ENCODE measurements at regions not wholly inside any gene's neighbourhood (a gene's known extent, or its start where the extent isn't known, plus 50 kb on each side); places are given as distances from the start of the nearest gene placed in this dataset.

GRCh38 chrX:98029861-98030260 lies 1146.2 kb downstream of the RPA4 start:
- H3K27me3 Mint-ChIP-seq, result no peaks in the 10 kb centered on the region

DNA sequence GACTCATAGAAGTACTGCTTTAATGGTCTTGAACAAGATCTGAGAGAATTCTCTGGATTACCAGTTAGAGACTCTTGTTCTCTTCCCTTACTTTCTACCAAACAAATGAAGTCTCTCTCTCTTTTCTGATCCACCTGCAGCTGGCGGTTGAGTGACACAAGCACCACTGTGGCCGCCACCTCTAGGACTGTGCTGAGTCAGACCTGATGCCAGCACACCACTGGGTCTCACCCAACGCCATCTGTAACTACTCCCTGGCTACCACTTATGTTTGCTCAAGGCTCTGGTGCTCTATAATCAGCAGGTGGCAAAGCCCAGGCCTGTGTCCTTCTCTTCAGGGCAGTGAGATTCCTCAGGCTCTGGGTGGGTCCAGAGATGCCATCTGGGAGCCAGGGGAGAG lies 1173.5 kb downstream of the RPA4 start:
- peaks cover 3 to 20% (median 11%) of the 10 kb centered on the region in 3 donors for H3K9me3 Mint-ChIP-seq
- no peak overlapping the region for H3K27ac Mint-ChIP-seq
- no peak overlapping the region for H3K4me3 Mint-ChIP-seq
- H3K36me3 Mint-ChIP-seq, result no peaks in the 10 kb centered on the region
- ATAC-seq (replicated peaks in 1 of 4) (no peak), DNase-seq (no peak)
- no peaks in the 10 kb centered on the region for H3K4me1 ChIP-seq (ENCODE audit: control insufficient read depth in 1 of 2, extremely low read depth in 1 of 2, insufficient read depth in 2 of 2, low read length in 2 of 2)
- CTCF ChIA-PET, result no interaction called here
- no peaks in the 10 kb centered on the region for H3K9me3 ChIP-seq
- H3K36me3 ChIP-seq (ENCODE audit: control insufficient read depth in 2 of 2, extremely low read depth in 1 of 2, insufficient read depth in 1 of 2, low read length in 1 of 2), result no peaks in the 10 kb centered on the region
- peaks cover 0 to 4% of the 10 kb centered on the region in 2 donors for H3K27me3 Mint-ChIP-seq
- POLR2A ChIA-PET, result no interaction called here
- H3K4me1 Mint-ChIP-seq, result no peaks in the 10 kb centered on the region
- H3K27me3 ChIP-seq (replicated peaks in 1 of 2; ENCODE audit: control insufficient read depth in 2 of 2, extremely low read depth in 1 of 2, insufficient read depth in 2 of 2, low read length in 1 of 2), result no peaks in the 10 kb centered on the region
- no peak overlapping the region for H3K4me3 ChIP-seq (ENCODE audit: control insufficient read depth in 1 of 2, extremely low read depth in 1 of 2, low read length in 1 of 2)
- no peak overlapping the region for H3K27ac ChIP-seq (ENCODE audit: low read length)
- WGBS (ENCODE audit: insufficient coverage), result 68% methylated on average over 2 of the region's 3 CpGs

More at GRCh38 chrX:98029861-98030260, 1146.2 kb downstream of the RPA4 start:
- H3K9me3 ChIP-seq, result no peaks in the 10 kb centered on the region
- H3K36me3 ChIP-seq (ENCODE audit: control insufficient read depth in 2 of 2, extremely low read depth in 1 of 2, insufficient read depth in 1 of 2, low read length in 1 of 2), result no peaks in the 10 kb centered on the region
- H3K27ac ChIP-seq (ENCODE audit: low read length), result no peak overlapping the region
- no peak overlapping the region for H3K4me3 Mint-ChIP-seq
- ATAC-seq (replicated peaks in 1 of 4) (no peak), DNase-seq (no peak)
- CTCF ChIA-PET, result interaction anchor here in 1 of 2 donors (0.7 kb wide), 1 partner anchor 1003 kb away, joined by 3 read pairs; no protein-coding TSS in a partner anchor
- no peaks in the 10 kb centered on the region for H3K27me3 ChIP-seq (replicated peaks in 1 of 2; ENCODE audit: control insufficient read depth in 2 of 2, extremely low read depth in 1 of 2, insufficient read depth in 2 of 2, low read length in 1 of 2)
- H3K9me3 Mint-ChIP-seq, result peaks cover 0 to 4% (median 0%) of the 10 kb centered on the region in 3 donors
- POLR2A ChIA-PET, result no interaction called here
- H3K4me1 Mint-ChIP-seq, result no peaks in the 10 kb centered on the region
- WGBS (ENCODE audit: insufficient coverage), result 86% methylated on average over 4 of the region's 12 CpGs
- no peaks in the 10 kb centered on the region for H3K4me1 ChIP-seq (ENCODE audit: control insufficient read depth in 1 of 2, extremely low read depth in 1 of 2, insufficient read depth in 2 of 2, low read length in 2 of 2)
- no peaks in the 10 kb centered on the region for H3K36me3 Mint-ChIP-seq
- H3K27ac Mint-ChIP-seq, result no peak overlapping the region
- H3K4me3 ChIP-seq (ENCODE audit: control insufficient read depth in 1 of 2, extremely low read depth in 1 of 2, low read length in 1 of 2), result no peak overlapping the region

- no CpG with 5 or more reads among the region's 2 CpGs for WGBS (ENCODE audit: insufficient coverage)
- POLR2A ChIA-PET, result no interaction called here
- Mint-ChIP-seq H3K4me1 (no peaks in the 10 kb centered on the region), H3K27me3 (no peaks in the 10 kb centered on the region), H3K36me3 (no peaks in the 10 kb centered on the region), H3K27ac (no peak overlapping the region), H3K4me3 (no peak overlapping the region), H3K9me3 (no peaks in the 10 kb centered on the region)
- H3K27ac ChIP-seq (ENCODE audit: low read length), result no peak overlapping the region
- no peak for DNase-seq
- H3K4me3 ChIP-seq (ENCODE audit: control insufficient read depth in 1 of 2, extremely low read depth in 1 of 2, low read length in 1 of 2), result no peak overlapping the region
- no peak for ATAC-seq (replicated peaks in 1 of 4)
- no peaks in the 10 kb centered on the region for H3K36me3 ChIP-seq (ENCODE audit: control insufficient read depth in 2 of 2, extremely low read depth in 1 of 2, insufficient read depth in 1 of 2, low read length in 1 of 2)
- CTCF ChIA-PET, result no interaction called here
- no peaks in the 10 kb centered on the region for H3K27me3 ChIP-seq (replicated peaks in 1 of 2; ENCODE audit: control insufficient read depth in 2 of 2, extremely low read depth in 1 of 2, insufficient read depth in 2 of 2, low read length in 1 of 2)
- H3K4me1 ChIP-seq (ENCODE audit: control insufficient read depth in 1 of 2, extremely low read depth in 1 of 2, insufficient read depth in 2 of 2, low read length in 2 of 2), result no peaks in the 10 kb centered on the region
- H3K9me3 ChIP-seq, result no peaks in the 10 kb centered on the region
Observed at GRCh38 chrX:98065151-98065550, 1181.4 kb downstream of the RPA4 start.

GRCh38 chrX:98067611-98068010 lies 1183.9 kb downstream of the RPA4 start:
- H3K9me3 ChIP-seq, result no peaks in the 10 kb centered on the region
- ChIA-PET CTCF (no interaction called here), POLR2A (no interaction called here)
- ATAC-seq (replicated peaks in 1 of 4), result no peak
- no peak overlapping the region for H3K4me3 ChIP-seq (ENCODE audit: control insufficient read depth in 1 of 2, extremely low read depth in 1 of 2, low read length in 1 of 2)
- no CpG with 5 or more reads among the region's 3 CpGs for WGBS (ENCODE audit: insufficient coverage)
- H3K36me3 ChIP-seq (ENCODE audit: control insufficient read depth in 2 of 2, extremely low read depth in 1 of 2, insufficient read depth in 1 of 2, low read length in 1 of 2), result no peaks in the 10 kb centered on the region
- H3K36me3 Mint-ChIP-seq, result no peaks in the 10 kb centered on the region
- H3K27ac ChIP-seq (ENCODE audit: low read length), result no peak overlapping the region
- H3K27ac Mint-ChIP-seq, result no peak overlapping the region
- H3K4me1 ChIP-seq (ENCODE audit: control insufficient read depth in 1 of 2, extremely low read depth in 1 of 2, insufficient read depth in 2 of 2, low read length in 2 of 2), result no peaks in the 10 kb centered on the region
- no peaks in the 10 kb centered on the region for H3K9me3 Mint-ChIP-seq
- no peaks in the 10 kb centered on the region for H3K4me1 Mint-ChIP-seq
- DNase-seq, result no peak
- H3K27me3 ChIP-seq (replicated peaks in 1 of 2; ENCODE audit: control insufficient read depth in 2 of 2, extremely low read depth in 1 of 2, insufficient read depth in 2 of 2, low read length in 1 of 2), result no peaks in the 10 kb centered on the region
- no peak overlapping the region for H3K4me3 Mint-ChIP-seq
- peaks cover 0 to 7% of the 10 kb centered on the region in 2 donors for H3K27me3 Mint-ChIP-seq

DNA sequence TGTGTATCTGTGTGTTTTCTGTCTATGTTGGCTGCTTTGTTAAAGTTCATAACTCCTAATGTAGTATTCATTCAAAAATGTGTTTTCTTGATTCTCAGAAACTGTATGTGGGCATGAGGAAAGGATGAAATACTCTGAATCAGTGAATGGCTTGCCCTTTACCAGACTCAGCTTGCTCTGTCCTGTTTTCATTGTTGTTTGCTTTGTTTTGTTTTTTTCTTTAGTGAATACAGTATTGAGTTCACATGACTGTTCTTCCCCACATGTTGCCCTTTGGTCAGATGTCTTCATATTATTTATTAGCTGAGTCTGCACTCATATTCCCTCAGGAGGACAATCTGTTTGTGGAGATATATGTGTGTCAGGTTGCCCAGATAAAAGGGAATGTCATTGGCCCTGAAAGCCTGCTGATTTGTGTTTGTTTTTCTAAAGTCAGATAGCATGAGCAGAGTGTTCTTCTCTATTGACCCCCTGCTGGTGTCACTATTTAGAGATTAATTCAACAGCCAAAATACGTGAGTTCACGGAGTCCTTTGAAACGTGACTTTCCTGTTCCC lies 1184.4 kb downstream of the RPA4 start:
- H3K4me3 ChIP-seq (ENCODE audit: control insufficient read depth in 1 of 2, extremely low read depth in 1 of 2, low read length in 1 of 2), result no peak overlapping the region
- H3K27ac ChIP-seq (ENCODE audit: low read length), result no peak overlapping the region
- POLR2A ChIA-PET, result no interaction called here
- no peaks in the 10 kb centered on the region for H3K9me3 Mint-ChIP-seq
- no peaks in the 10 kb centered on the region for H3K9me3 ChIP-seq
- H3K27me3 Mint-ChIP-seq, result peaks cover 0 to 7% of the 10 kb centered on the region in 2 donors
- H3K27ac Mint-ChIP-seq, result no peak overlapping the region
- H3K4me3 Mint-ChIP-seq, result no peak overlapping the region
- no peaks in the 10 kb centered on the region for H3K4me1 ChIP-seq (ENCODE audit: control insufficient read depth in 1 of 2, extremely low read depth in 1 of 2, insufficient read depth in 2 of 2, low read length in 2 of 2)
- CTCF ChIA-PET, result no interaction called here
- H3K36me3 Mint-ChIP-seq, result no peaks in the 10 kb centered on the region
- no peaks in the 10 kb centered on the region for H3K4me1 Mint-ChIP-seq
- no peaks in the 10 kb centered on the region for H3K27me3 ChIP-seq (replicated peaks in 1 of 2; ENCODE audit: control insufficient read depth in 2 of 2, extremely low read depth in 1 of 2, insufficient read depth in 2 of 2, low read length in 1 of 2)
- DNase-seq (no peak), ATAC-seq (replicated peaks in 1 of 4) (no peak)
- WGBS (ENCODE audit: insufficient coverage), result no CpG with 5 or more reads among the region's 3 CpGs
- no peaks in the 10 kb centered on the region for H3K36me3 ChIP-seq (ENCODE audit: control insufficient read depth in 2 of 2, extremely low read depth in 1 of 2, insufficient read depth in 1 of 2, low read length in 1 of 2)

DNA sequence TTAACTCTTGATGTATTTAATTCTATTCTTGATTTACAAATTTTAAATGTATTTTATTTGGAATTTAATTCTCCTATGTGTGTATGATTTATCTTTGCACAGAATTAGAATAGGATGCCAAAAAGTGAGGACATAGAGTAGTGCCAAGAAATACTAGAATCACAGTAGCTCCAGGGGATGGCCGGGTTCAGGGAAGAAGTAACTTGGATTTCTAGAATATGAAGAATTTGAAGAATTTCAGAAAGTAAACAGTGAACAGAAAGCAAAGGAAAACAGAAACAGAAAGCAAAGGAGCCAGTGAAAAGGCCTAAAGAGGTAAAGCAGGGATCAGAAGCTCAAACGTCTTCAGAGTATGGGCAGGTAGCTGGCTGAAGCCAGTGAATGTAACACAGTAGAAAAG lies 1187.6 kb downstream of the RPA4 start:
- ChIA-PET POLR2A (no interaction called here), CTCF (no interaction called here)
- H3K36me3 Mint-ChIP-seq, result no peaks in the 10 kb centered on the region
- Histone ChIP-seq H3K27ac (ENCODE audit: low read length) (no peak overlapping the region), H3K27me3 (replicated peaks in 1 of 2; ENCODE audit: control insufficient read depth in 2 of 2, extremely low read depth in 1 of 2, insufficient read depth in 2 of 2, low read length in 1 of 2) (no peaks in the 10 kb centered on the region), H3K9me3 (no peaks in the 10 kb centered on the region), H3K4me3 (ENCODE audit: control insufficient read depth in 1 of 2, extremely low read depth in 1 of 2, low read length in 1 of 2) (no peak overlapping the region), H3K36me3 (ENCODE audit: control insufficient read depth in 2 of 2, extremely low read depth in 1 of 2, insufficient read depth in 1 of 2, low read length in 1 of 2) (no peaks in the 10 kb centered on the region), H3K4me1 (ENCODE audit: control insufficient read depth in 1 of 2, extremely low read depth in 1 of 2, insufficient read depth in 2 of 2, low read length in 2 of 2) (no peaks in the 10 kb centered on the region)
- H3K4me1 Mint-ChIP-seq, result no peaks in the 10 kb centered on the region
- peaks cover 0 to 7% of the 10 kb centered on the region in 2 donors for H3K27me3 Mint-ChIP-seq
- no peak overlapping the region for H3K27ac Mint-ChIP-seq
- ATAC-seq (replicated peaks in 1 of 4) (no peak), DNase-seq (no peak)
- H3K4me3 Mint-ChIP-seq, result no peak overlapping the region
- no CpG with 5 or more reads among the region's 2 CpGs for WGBS (ENCODE audit: insufficient coverage)
- peaks cover 0 to 6% (median 0%) of the 10 kb centered on the region in 3 donors for H3K9me3 Mint-ChIP-seq

DNA sequence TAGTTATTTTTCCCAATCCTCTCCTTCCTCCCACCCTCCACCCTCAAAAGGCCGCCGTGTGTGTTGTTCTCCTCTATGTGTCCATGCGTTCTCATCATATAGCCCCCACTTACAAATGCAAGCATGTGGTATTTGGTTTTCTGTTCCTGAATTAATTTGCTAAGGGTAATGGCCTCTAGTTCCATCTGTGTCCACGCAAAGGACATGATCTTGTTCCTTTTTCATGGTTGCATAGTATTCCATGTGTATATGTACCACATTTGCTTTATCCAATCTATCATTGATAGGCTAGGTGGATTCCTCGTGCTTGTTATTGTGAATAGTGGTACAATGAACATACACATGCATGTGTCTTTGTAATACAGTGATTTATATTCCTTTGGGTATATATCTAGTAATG lies 1193.7 kb downstream of the RPA4 start:
- WGBS (ENCODE audit: insufficient coverage), result no CpG with 5 or more reads among the region's 5 CpGs
- ChIA-PET CTCF (no interaction called here), POLR2A (no interaction called here)
- H3K4me3 Mint-ChIP-seq, result no peak overlapping the region
- H3K27me3 Mint-ChIP-seq, result peaks cover 0 to 3% of the 10 kb centered on the region in 2 donors
- H3K36me3 Mint-ChIP-seq, result no peaks in the 10 kb centered on the region
- Histone ChIP-seq H3K36me3 (ENCODE audit: control insufficient read depth in 2 of 2, extremely low read depth in 1 of 2, insufficient read depth in 1 of 2, low read length in 1 of 2) (no peaks in the 10 kb centered on the region), H3K9me3 (no peaks in the 10 kb centered on the region), H3K4me1 (ENCODE audit: control insufficient read depth in 1 of 2, extremely low read depth in 1 of 2, insufficient read depth in 2 of 2, low read length in 2 of 2) (no peaks in the 10 kb centered on the region), H3K27ac (ENCODE audit: low read length) (no peak overlapping the region), H3K27me3 (replicated peaks in 1 of 2; ENCODE audit: control insufficient read depth in 2 of 2, extremely low read depth in 1 of 2, insufficient read depth in 2 of 2, low read length in 1 of 2) (no peaks in the 10 kb centered on the region), H3K4me3 (ENCODE audit: control insufficient read depth in 1 of 2, extremely low read depth in 1 of 2, low read length in 1 of 2) (no peak overlapping the region)
- no peaks in the 10 kb centered on the region for H3K4me1 Mint-ChIP-seq
- DNase-seq (no peak), ATAC-seq (replicated peaks in 1 of 4) (no peak)
- H3K27ac Mint-ChIP-seq, result no peak overlapping the region
- H3K9me3 Mint-ChIP-seq, result peaks cover 0 to 12% (median 0%) of the 10 kb centered on the region in 3 donors

All from T-cell (primary cell).